ENCODE measurements at regions not wholly inside any gene's neighbourhood (a gene's known extent, or its start where the extent isn't known, plus 50 kb on each side); places are given as distances from the start of the nearest gene placed in this dataset.

- TF ChIP-seq POLR2A (IDR thresholded peaks at IDR 0.05) (no peak), CTCF (IDR thresholded peaks at IDR 0.05) (no peak)
Measured at GRCh38 chr7:65307651-65308299, 65.9 kb upstream of the ZNF92 start.

Measured in lower leg skin (tissue), 3 donors.